ENCODE measurements at regions not wholly inside any gene's neighbourhood (a gene's known extent, or its start where the extent isn't known, plus 50 kb on each side); places are given as distances from the start of the nearest gene placed in this dataset.

DNA sequence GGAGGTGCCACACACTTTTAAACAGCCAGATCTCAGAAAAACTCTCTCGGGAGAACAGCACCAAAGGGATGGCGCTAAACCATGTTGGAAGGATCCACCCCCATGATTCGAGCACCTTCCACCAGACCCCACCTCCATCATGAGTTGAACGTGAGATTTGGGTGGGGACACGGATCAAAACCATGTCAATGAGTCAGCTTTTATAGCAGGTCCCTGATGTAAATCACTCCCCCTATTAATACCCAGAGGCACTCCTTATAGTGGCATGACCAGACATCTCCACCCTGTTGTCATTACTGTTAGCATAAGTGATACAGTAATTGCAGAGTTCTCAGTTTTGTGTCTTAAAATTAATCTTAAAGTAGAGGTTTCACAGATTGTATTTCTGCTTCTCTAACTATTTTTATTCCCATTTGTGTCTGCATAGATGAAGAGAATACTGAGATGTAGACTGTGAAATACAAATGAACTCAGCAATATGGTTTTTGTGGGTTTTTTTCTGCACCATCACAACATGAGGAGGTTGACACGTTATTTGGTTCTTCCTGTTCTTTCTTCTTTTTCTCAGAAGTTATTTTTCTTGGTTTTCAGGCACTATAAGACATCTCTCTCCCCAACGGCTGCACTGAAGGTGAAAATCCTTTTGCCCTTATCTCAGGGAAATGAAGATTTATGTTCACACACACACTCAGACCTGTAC, 218.2 kb downstream of the ARL4C start:
- Histone ChIP-seq H3K36me3 (ENCODE audit: control insufficient read depth in 1 of 2, insufficient read depth in 2 of 2, low read length in 1 of 2) (no peaks in the 10 kb centered on the region), H3K27ac (ENCODE audit: low read depth in 1 of 2, low read length in 2 of 2) (no peak overlapping the region), H3K9me3 (ENCODE audit: control insufficient read depth, low read length) (no peaks in the 10 kb centered on the region), H3K27me3 (ENCODE audit: control insufficient read depth in 1 of 2, insufficient read depth in 2 of 2, low read length in 1 of 2) (no peaks in the 10 kb centered on the region), H3K4me3 (ENCODE audit: low read length in 2 of 2) (no peak overlapping the region), H3K4me1 (ENCODE audit: control insufficient read depth in 1 of 2, insufficient read depth in 2 of 2, low read length in 2 of 2) (no peaks in the 10 kb centered on the region)
- intact Hi-C loops (cut with DNase I) = no loop called here
- DNase-seq (no peak), ATAC-seq (ENCODE audit: low FRiP score) (no peak)
- 83 to 88% methylated on average over 7 of the region's 7 CpGs for WGBS, 2 donors

DNA sequence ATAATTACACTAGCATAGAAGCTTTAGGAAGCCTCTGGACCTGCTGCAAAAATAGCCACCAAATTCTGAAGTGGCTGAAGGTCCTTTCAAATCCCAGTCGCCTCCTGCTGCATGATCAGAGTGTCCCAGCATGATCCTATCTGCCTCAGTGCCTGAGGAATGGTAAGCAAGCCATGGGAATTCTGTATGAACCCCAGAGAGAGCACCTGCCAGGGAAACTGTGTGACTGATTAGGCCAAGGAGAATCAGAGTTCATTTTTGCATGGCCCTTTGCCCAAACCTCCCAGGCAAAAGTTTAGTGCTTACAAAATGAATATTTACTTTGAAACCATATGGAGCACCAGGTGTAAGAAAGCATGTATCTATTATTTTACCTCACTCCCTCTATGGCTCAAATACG, 221.4 kb downstream of the ARL4C start:
- Histone ChIP-seq H3K4me1 (ENCODE audit: control insufficient read depth in 1 of 2, insufficient read depth in 2 of 2, low read length in 2 of 2) (no peaks in the 10 kb centered on the region), H3K9me3 (ENCODE audit: control insufficient read depth, low read length) (no peaks in the 10 kb centered on the region), H3K27me3 (ENCODE audit: control insufficient read depth in 1 of 2, insufficient read depth in 2 of 2, low read length in 1 of 2) (no peaks in the 10 kb centered on the region), H3K27ac (ENCODE audit: low read depth in 1 of 2, low read length in 2 of 2) (no peak overlapping the region), H3K36me3 (ENCODE audit: control insufficient read depth in 1 of 2, insufficient read depth in 2 of 2, low read length in 1 of 2) (no peaks in the 10 kb centered on the region), H3K4me3 (ENCODE audit: low read length in 2 of 2) (no peak overlapping the region)
- WGBS, 2 donors = 67 to 90% methylated on average over 2 of the region's 2 CpGs
- DNase-seq = no peak
- intact Hi-C loops (cut with DNase I) = no loop called here
- no peak for ATAC-seq (ENCODE audit: low FRiP score)

DNA sequence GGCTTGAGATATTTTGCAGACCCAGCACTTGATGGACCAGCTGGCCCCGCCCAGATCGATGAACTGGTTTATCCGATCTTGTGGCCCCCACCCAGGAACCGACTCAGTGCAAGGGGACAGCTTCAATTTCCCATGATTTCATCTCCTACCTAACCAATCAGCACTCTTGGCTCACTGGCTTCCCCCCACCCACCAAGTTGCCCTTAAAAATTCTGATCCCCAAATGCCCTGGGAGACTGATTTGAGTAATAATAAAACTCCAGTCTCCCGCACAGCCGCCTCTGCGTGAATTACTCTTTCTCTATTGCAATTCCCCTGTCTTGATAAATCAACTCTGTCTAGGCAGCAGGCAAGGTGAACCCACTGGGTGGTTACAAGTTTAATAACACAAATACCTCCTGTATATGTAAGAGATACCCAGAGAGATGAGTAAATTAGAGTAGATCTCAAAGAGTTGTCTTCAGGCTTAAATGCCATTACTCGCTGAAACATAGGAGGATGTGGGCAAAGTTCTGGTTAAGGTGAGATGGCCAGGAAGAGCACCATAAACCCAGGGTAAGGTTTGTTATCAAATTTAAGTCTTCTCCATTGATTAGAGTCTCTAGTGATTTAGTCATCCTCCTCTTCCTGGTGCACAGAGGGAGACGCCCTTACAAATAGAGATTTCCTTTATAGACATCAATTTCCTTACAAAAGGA, 222.8 kb downstream of the ARL4C start:
- intact Hi-C loops (cut with DNase I) = no loop called here
- no peaks in the 10 kb centered on the region for H3K4me1 ChIP-seq (ENCODE audit: control insufficient read depth in 1 of 2, insufficient read depth in 2 of 2, low read length in 2 of 2)
- WGBS, 2 donors = 82 to 83% methylated on average over 9 of the region's 9 CpGs
- no peak overlapping the region for H3K27ac ChIP-seq (ENCODE audit: low read depth in 1 of 2, low read length in 2 of 2)
- no peak for ATAC-seq (ENCODE audit: low FRiP score)
- no peak overlapping the region for H3K4me3 ChIP-seq (ENCODE audit: low read length in 2 of 2)
- H3K9me3 ChIP-seq (ENCODE audit: control insufficient read depth, low read length) = no peaks in the 10 kb centered on the region
- H3K27me3 ChIP-seq (ENCODE audit: control insufficient read depth in 1 of 2, insufficient read depth in 2 of 2, low read length in 1 of 2) = no peaks in the 10 kb centered on the region
- DNase-seq = no peak
- no peaks in the 10 kb centered on the region for H3K36me3 ChIP-seq (ENCODE audit: control insufficient read depth in 1 of 2, insufficient read depth in 2 of 2, low read length in 1 of 2)

DNA sequence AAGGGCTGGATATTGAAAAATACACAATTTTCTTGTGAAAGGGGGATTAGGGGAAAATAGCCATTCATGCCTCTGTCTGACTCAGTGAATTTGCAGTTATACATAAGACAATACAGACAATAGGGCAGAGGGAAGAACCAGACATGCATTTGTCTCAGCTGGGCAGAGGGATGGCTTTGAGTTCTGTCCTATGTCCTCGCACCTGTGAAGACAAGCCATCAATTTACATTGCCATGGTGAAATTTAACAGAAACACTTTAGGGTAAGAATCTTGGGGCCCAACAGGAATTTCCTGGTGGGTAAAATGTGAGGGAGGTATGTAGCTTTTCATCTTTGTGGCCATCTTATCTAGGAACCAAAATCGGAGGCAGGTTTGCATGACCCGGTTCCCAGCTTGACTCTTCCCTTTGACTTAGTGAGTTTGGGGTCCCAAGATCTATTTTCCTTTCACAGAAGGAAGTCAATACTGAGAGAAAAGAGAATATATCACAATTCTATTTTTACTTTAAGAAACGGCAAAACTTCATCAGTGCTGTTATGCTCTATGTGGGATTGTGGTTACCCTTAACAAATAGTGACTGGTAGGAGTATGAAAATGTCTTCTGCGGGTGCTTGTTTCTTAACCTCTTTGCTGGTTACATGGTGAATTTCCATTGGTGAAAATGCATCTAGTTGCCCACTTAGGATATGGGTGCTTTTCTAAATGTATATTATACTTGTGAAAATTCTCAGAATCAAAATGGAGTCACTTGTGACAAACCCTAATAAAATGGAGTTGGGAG, 221.8 kb downstream of the SPP2 start:
- DNase-seq = no peak
- WGBS, 2 donors = 77 to 78% methylated on average over 5 of the region's 5 CpGs
- Histone ChIP-seq H3K36me3 (ENCODE audit: control insufficient read depth in 1 of 2, insufficient read depth in 2 of 2, low read length in 1 of 2) (no peaks in the 10 kb centered on the region), H3K4me1 (ENCODE audit: control insufficient read depth in 1 of 2, insufficient read depth in 2 of 2, low read length in 2 of 2) (no peaks in the 10 kb centered on the region), H3K27me3 (ENCODE audit: control insufficient read depth in 1 of 2, insufficient read depth in 2 of 2, low read length in 1 of 2) (no peaks in the 10 kb centered on the region), H3K4me3 (ENCODE audit: low read length in 2 of 2) (no peak overlapping the region), H3K27ac (ENCODE audit: low read depth in 1 of 2, low read length in 2 of 2) (no peak overlapping the region), H3K9me3 (ENCODE audit: control insufficient read depth, low read length) (no peaks in the 10 kb centered on the region)
- intact Hi-C loops (cut with DNase I) = no loop called here
- ATAC-seq (ENCODE audit: low FRiP score) = no peak

DNA sequence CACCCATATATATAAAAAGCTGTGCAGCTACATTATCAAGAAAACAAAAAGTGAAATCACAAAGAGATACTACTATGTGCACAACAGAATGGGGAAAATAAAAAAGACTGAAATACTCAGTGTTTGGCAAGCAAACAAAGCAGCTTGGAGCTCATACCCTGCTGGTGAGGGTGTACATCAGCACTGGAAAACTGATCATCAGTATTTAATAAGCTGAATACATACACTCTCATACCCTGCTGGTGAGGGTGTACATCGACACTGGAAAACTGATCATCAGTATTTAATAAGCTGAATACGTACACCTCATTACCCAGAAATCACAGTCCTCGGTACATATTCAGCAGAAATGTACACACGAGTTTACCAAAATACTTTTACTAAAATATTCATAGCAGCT, 220.8 kb downstream of the SPP2 start:
- Histone ChIP-seq H3K27ac (ENCODE audit: low read depth in 1 of 2, low read length in 2 of 2) (no peak overlapping the region), H3K4me1 (ENCODE audit: control insufficient read depth in 1 of 2, insufficient read depth in 2 of 2, low read length in 2 of 2) (no peaks in the 10 kb centered on the region), H3K9me3 (ENCODE audit: control insufficient read depth, low read length) (no peaks in the 10 kb centered on the region), H3K4me3 (ENCODE audit: low read length in 2 of 2) (no peak overlapping the region), H3K36me3 (ENCODE audit: control insufficient read depth in 1 of 2, insufficient read depth in 2 of 2, low read length in 1 of 2) (no peaks in the 10 kb centered on the region), H3K27me3 (ENCODE audit: control insufficient read depth in 1 of 2, insufficient read depth in 2 of 2, low read length in 1 of 2) (no peaks in the 10 kb centered on the region)
- WGBS, 2 donors = 76 to 77% methylated on average over 4 of the region's 4 CpGs
- ATAC-seq (ENCODE audit: low FRiP score) = no peak
- intact Hi-C loops (cut with DNase I) = no loop called here
- DNase-seq = no peak

- DNase-seq (no peak), ATAC-seq (ENCODE audit: low FRiP score) (no peak)
- no peaks in the 10 kb centered on the region for H3K9me3 ChIP-seq (ENCODE audit: control insufficient read depth, low read length)
- 76 to 93% methylated on average over 2 of the region's 2 CpGs for WGBS, 2 donors
- no peak overlapping the region for H3K4me3 ChIP-seq (ENCODE audit: low read length in 2 of 2)
- no peaks in the 10 kb centered on the region for H3K27me3 ChIP-seq (ENCODE audit: control insufficient read depth in 1 of 2, insufficient read depth in 2 of 2, low read length in 1 of 2)
- H3K4me1 ChIP-seq (ENCODE audit: control insufficient read depth in 1 of 2, insufficient read depth in 2 of 2, low read length in 2 of 2) = no peaks in the 10 kb centered on the region
- intact Hi-C loops (cut with DNase I) = no loop called here
- H3K36me3 ChIP-seq (ENCODE audit: control insufficient read depth in 1 of 2, insufficient read depth in 2 of 2, low read length in 1 of 2) = no peaks in the 10 kb centered on the region
- H3K27ac ChIP-seq (ENCODE audit: low read depth in 1 of 2, low read length in 2 of 2) = no peak overlapping the region
These were observed 219.3 kb downstream of the SPP2 start for GRCh38 chr2:234269769-234270204.

- 84 to 89% methylated on average over 1 of the region's 1 CpG for WGBS, 2 donors
- Histone ChIP-seq H3K9me3 (ENCODE audit: control insufficient read depth, low read length) (no peaks in the 10 kb centered on the region), H3K4me3 (ENCODE audit: low read length in 2 of 2) (no peak overlapping the region), H3K4me1 (ENCODE audit: control insufficient read depth in 1 of 2, insufficient read depth in 2 of 2, low read length in 2 of 2) (no peaks in the 10 kb centered on the region), H3K36me3 (ENCODE audit: control insufficient read depth in 1 of 2, insufficient read depth in 2 of 2, low read length in 1 of 2) (no peaks in the 10 kb centered on the region), H3K27ac (ENCODE audit: low read depth in 1 of 2, low read length in 2 of 2) (no peak overlapping the region), H3K27me3 (ENCODE audit: control insufficient read depth in 1 of 2, insufficient read depth in 2 of 2, low read length in 1 of 2) (no peaks in the 10 kb centered on the region)
- intact Hi-C loops (cut with DNase I) = no loop called here
- DNase-seq = no peak
- no peak for ATAC-seq (ENCODE audit: low FRiP score)
These were observed 217.0 kb downstream of the SPP2 start for GRCh38 chr2:234267534-234267933.

DNA sequence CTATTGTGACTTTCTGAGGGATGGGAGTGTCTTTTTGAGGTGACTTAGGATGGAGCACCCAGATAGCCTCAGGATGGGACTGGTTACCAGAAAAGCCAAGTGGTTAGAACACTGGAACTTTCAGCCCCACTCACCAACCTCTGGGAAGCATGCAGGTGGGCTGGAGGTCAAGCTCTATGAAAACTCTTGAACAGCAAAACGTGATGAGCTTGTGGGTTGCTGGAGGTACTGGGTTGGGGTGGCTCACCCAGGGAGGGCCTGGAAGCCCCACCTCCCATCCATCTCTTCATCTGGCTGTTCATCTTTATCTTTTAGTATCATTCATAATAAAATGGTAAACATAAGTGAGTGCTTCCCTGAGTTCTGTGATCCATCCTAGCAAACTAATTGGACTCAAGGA, 216.4 kb downstream of the SPP2 start:
- intact Hi-C loops (cut with DNase I) = no loop called here
- Histone ChIP-seq H3K36me3 (ENCODE audit: control insufficient read depth in 1 of 2, insufficient read depth in 2 of 2, low read length in 1 of 2) (no peaks in the 10 kb centered on the region), H3K9me3 (ENCODE audit: control insufficient read depth, low read length) (no peaks in the 10 kb centered on the region), H3K27me3 (ENCODE audit: control insufficient read depth in 1 of 2, insufficient read depth in 2 of 2, low read length in 1 of 2) (no peaks in the 10 kb centered on the region), H3K4me3 (ENCODE audit: low read length in 2 of 2) (no peak overlapping the region), H3K27ac (ENCODE audit: low read depth in 1 of 2, low read length in 2 of 2) (no peak overlapping the region), H3K4me1 (ENCODE audit: control insufficient read depth in 1 of 2, insufficient read depth in 2 of 2, low read length in 2 of 2) (no peaks in the 10 kb centered on the region)
- 68 to 75% methylated on average over 1 of the region's 1 CpG for WGBS, 2 donors
- no peak for ATAC-seq (ENCODE audit: low FRiP score)
- no peak for DNase-seq
